ENCODE measurements at regions not wholly inside any gene's neighbourhood (a gene's known extent, or its start where the extent isn't known, plus 50 kb on each side); places are given as distances from the start of the nearest gene placed in this dataset.
A peak's percentile ranks its signal among the peaks of the same experiment; 100 is the strongest.

DNA sequence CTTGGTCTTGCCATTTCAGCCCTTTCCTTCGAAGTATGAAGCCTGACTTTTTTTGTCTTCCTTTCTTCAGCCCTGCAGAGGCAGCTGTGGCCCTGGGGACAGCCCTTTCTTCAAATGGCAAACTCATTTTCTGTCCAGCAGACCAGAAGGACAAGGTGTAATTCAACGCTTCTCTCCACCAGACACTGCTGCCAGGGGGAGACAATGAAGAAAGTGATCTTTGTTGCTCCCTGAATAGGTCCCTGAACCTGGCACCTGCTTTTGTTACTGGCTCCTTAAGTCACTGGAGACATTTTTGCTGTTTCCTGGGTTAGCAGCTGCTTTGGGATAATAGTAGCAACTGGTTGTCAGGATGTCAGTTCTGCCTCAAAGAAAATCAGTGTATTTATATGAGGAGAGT, 50.8 kb upstream of the MACF1 start:
- FAIRE-seq = no peak
- no peak for DNase-seq (ENCODE audit: low read depth, low spot score)
- Histone ChIP-seq H3K79me2 (ENCODE audit: control insufficient read depth, insufficient read depth, low read length) (peaks cover 89% of the 10 kb centered on the region), H3K27ac (ENCODE audit: insufficient read depth, low read depth, low read length) (peak overlapping the region; percentile 73), H3K9ac (replicated peaks; ENCODE audit: extremely low read depth, insufficient read depth, low read length) (no peak overlapping the region), H3K4me3 (replicated peaks in 1 of 3; ENCODE audit: insufficient read depth in 1 of 3, low read depth in 1 of 3, low read length in 3 of 3) (no peak overlapping the region), H3K9me1 (replicated peaks; ENCODE audit: control insufficient read depth, extremely low read depth, insufficient read depth, low read length) (no peaks in the 10 kb centered on the region), H3K4me1 (ENCODE audit: control insufficient read depth, extremely low read depth, insufficient read depth, low read length) (peaks cover 77% of the 10 kb centered on the region), H2AFZ (ENCODE audit: low read depth, low read length) (no peak overlapping the region), H3K36me3 (ENCODE audit: control insufficient read depth in 2 of 2, extremely low read depth in 1 of 2, insufficient read depth in 2 of 2, low read length in 2 of 2) (no peaks in the 10 kb centered on the region), H3K4me2 (ENCODE audit: insufficient read depth, low read length) (no peak overlapping the region), H4K20me1 (replicated peaks; ENCODE audit: control insufficient read depth, extremely low read depth, insufficient read depth, low read length) (no peaks in the 10 kb centered on the region), H3K27me3 (ENCODE audit: control insufficient read depth in 2 of 2, insufficient read depth in 2 of 2, low read length in 2 of 2) (no peaks in the 10 kb centered on the region), H3K9me3 (replicated peaks; ENCODE audit: control insufficient read depth, insufficient read depth, low read length) (no peaks in the 10 kb centered on the region)
- intact Hi-C loops (cut with micrococcal nuclease) = loop anchor here (2.0 kb wide), 1 partner anchor 39 kb away; no protein-coding TSS in a partner anchor
- ChIA-PET POLR2A (no interaction called here), CTCF (interaction anchor here (1.5 to 1.7 kb wide), 3 partner anchors 12 to 55 kb away, joined by 6 to 7 read pairs (median 6); no protein-coding TSS in a partner anchor)
- no TSS peak for BruUV-seq (replicated peaks)
- no peak for TF ChIP-seq POLR2AphosphoS5 (IDR thresholded peaks at IDR 0.05; ENCODE audit: insufficient read depth, low read depth, low read length)
- TF ChIP-seq FOS (IDR thresholded peaks at IDR 0.05; ENCODE audit: borderline replicate concordance, insufficient read depth, low read length) = no peak
- no peak for TF ChIP-seq EZH2 (IDR thresholded peaks at IDR 0.05; ENCODE audit: borderline replicate concordance, low read depth, low read length, severe bottlenecking)
- no peak for TF ChIP-seq MYC (IDR thresholded peaks at IDR 0.05; ENCODE audit: low read depth, low read length)
- TF ChIP-seq, protein P1, sequence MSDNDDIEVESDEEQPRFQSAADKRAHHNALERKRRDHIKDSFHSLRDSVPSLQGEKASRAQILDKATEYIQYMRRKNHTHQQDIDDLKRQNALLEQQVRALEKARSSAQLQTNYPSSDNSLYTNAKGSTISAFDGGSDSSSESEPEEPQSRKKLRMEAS (IDR thresholded peaks at IDR 0.05; ENCODE audit: insufficient read depth, insufficient read length) = no peak
- no peak for TF ChIP-seq JUN (IDR thresholded peaks at IDR 0.05; ENCODE audit: borderline replicate concordance, insufficient read depth, insufficient read length, low read depth)
- TF ChIP-seq, protein P2, sequence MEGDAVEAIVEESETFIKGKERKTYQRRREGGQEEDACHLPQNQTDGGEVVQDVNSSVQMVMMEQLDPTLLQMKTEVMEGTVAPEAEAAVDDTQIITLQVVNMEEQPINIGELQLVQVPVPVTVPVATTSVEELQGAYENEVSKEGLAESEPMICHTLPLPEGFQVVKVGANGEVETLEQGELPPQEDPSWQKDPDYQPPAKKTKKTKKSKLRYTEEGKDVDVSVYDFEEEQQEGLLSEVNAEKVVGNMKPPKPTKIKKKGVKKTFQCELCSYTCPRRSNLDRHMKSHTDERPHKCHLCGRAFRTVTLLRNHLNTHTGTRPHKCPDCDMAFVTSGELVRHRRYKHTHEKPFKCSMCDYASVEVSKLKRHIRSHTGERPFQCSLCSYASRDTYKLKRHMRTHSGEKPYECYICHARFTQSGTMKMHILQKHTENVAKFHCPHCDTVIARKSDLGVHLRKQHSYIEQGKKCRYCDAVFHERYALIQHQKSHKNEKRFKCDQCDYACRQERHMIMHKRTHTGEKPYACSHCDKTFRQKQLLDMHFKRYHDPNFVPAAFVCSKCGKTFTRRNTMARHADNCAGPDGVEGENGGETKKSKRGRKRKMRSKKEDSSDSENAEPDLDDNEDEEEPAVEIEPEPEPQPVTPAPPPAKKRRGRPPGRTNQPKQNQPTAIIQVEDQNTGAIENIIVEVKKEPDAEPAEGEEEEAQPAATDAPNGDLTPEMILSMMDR (IDR thresholded peaks at IDR 0.05; ENCODE audit: extremely low read depth in 1 of 2, insufficient read depth in 1 of 2, low read depth in 1 of 2, low read length in 2 of 2) = no peak
- no peak for TF ChIP-seq GATA2 (IDR thresholded peaks at IDR 0.05; ENCODE audit: insufficient read depth, insufficient read length, low read depth, low read length)
- dilution Hi-C loops (cut with MboI; ENCODE audit: extremely low pct_ligation_motif_present, low sequenced_read_pairs) = no loop called here

Data from endothelial cell of umbilical vein (primary cell).